NCI-H2196 (cell line): ENCODE measurements at regions not wholly inside any gene's neighbourhood (a gene's known extent, or its start where the extent isn't known, plus 50 kb on each side); places are given as distances from the start of the nearest gene placed in this dataset.

Experiments used
- DNase-seq: peaks from one replicate; lab custom pipeline; 2025; ENCODE audit not compliant: unreplicated experiment; lab: John Stamatoyannopoulos, UW

- no peak for DNase-seq
These were observed 359.4 kb downstream of the ZIC4 start for GRCh38 chr3:147046916-147047315.

- no peak for DNase-seq
These were observed 367.9 kb downstream of the ZIC4 start for GRCh38 chr3:147038481-147038880.

GRCh38 chr3:147034359-147034758 is 372.0 kb downstream of the ZIC4 start:
- DNase-seq: no peak

GRCh38 chr3:147030274-147030673 is 376.1 kb downstream of the ZIC4 start:
- no peak for DNase-seq

GRCh38 chr3:147015334-147015733 is 391.0 kb downstream of the ZIC4 start:
- DNase-seq: no peak

GRCh38 chr3:147008886-147009285 is 397.5 kb downstream of the ZIC4 start:
- no peak for DNase-seq

- no peak for DNase-seq
These were observed 397.9 kb downstream of the ZIC4 start for GRCh38 chr3:147008458-147008857.

- no peak for DNase-seq
These were observed 398.6 kb downstream of the ZIC4 start for GRCh38 chr3:147007736-147008245.

GRCh38 chr3:147002721-147003120 is 397.6 kb upstream of the PLSCR5 start:
- DNase-seq: no peak

GRCh38 chr3:147000274-147000673 is 395.1 kb upstream of the PLSCR5 start:
- DNase-seq: no peak

GRCh38 chr3:146991907-146992306 is 386.8 kb upstream of the PLSCR5 start:
- DNase-seq: no peak

GRCh38 chr3:146975476-146975875 is 370.3 kb upstream of the PLSCR5 start:
- no peak for DNase-seq

GRCh38 chr3:146975032-146975431 is 369.9 kb upstream of the PLSCR5 start:
- DNase-seq: no peak

GRCh38 chr3:146974001-146974400 is 368.9 kb upstream of the PLSCR5 start:
- no peak for DNase-seq

GRCh38 chr3:146972726-146973125 is 367.6 kb upstream of the PLSCR5 start:
- no peak for DNase-seq

- no peak for DNase-seq
These were observed 365.1 kb upstream of the PLSCR5 start for GRCh38 chr3:146970236-146970635.

- DNase-seq: no peak
These were observed 364.2 kb upstream of the PLSCR5 start for GRCh38 chr3:146969356-146969755.

- no peak for DNase-seq
These were observed 363.1 kb upstream of the PLSCR5 start for GRCh38 chr3:146968204-146968651.

GRCh38 chr3:146967783-146968182 is 362.6 kb upstream of the PLSCR5 start:
- no peak for DNase-seq

GRCh38 chr3:146966124-146966523 is 361.0 kb upstream of the PLSCR5 start:
- no peak for DNase-seq

- DNase-seq: no peak
These were observed 348.4 kb upstream of the PLSCR5 start for GRCh38 chr3:146953511-146953981.

GRCh38 chr3:146948985-146949384 is 343.8 kb upstream of the PLSCR5 start:
- DNase-seq: no peak

- no peak for DNase-seq
These were observed 343.0 kb upstream of the PLSCR5 start for GRCh38 chr3:146948186-146948585.
